ENCODE measurements at regions not wholly inside any gene's neighbourhood (a gene's known extent, or its start where the extent isn't known, plus 50 kb on each side); places are given as distances from the start of the nearest gene placed in this dataset.

- no peak for TF ChIP-seq CTCF (IDR thresholded peaks at IDR 0.05; ENCODE audit: control extremely low read depth in 1 of 3, insufficient read depth in 1 of 3, low read depth in 1 of 3, low read length in 3 of 3)
- no peak for TF ChIP-seq POLR2AphosphoS5 (IDR thresholded peaks at IDR 0.05; ENCODE audit: low read depth, low read length)
- no peak for TF ChIP-seq EP300 (IDR thresholded peaks at IDR 0.05; ENCODE audit: borderline replicate concordance in 1 of 2, low read depth in 2 of 2, low read length in 2 of 2)
- TF ChIP-seq YY1 (IDR thresholded peaks at IDR 0.05; ENCODE audit: low read depth, low read length), result no peak
- no peak for TF ChIP-seq ATF3 (IDR thresholded peaks at IDR 0.05; ENCODE audit: insufficient read depth, low read depth, low read length)
- no peak for TF ChIP-seq TCF12 (IDR thresholded peaks at IDR 0.05; ENCODE audit: low read depth, low read length)
- TF ChIP-seq JUND (IDR thresholded peaks at IDR 0.05; ENCODE audit: low read length), result no peak
- no peak for TF ChIP-seq BRCA1 (IDR thresholded peaks at IDR 0.05; ENCODE audit: low read depth, low read length)
- no peak for TF ChIP-seq KDM1A (IDR thresholded peaks at IDR 0.05; ENCODE audit: borderline replicate concordance, low read length)
- TF ChIP-seq EZH2 (IDR thresholded peaks at IDR 0.05; ENCODE audit: low read depth, low read length, severe bottlenecking), result no peak
- TF ChIP-seq SIX5 (IDR thresholded peaks at IDR 0.05; ENCODE audit: low read depth, low read length), result no peak
Measured at GRCh38 chr4:38567457-38567856, 96.5 kb upstream of the KLF3 start.
